ENCODE measurements at regions not wholly inside any gene's neighbourhood (a gene's known extent, or its start where the extent isn't known, plus 50 kb on each side); places are given as distances from the start of the nearest gene placed in this dataset.
A peak's percentile ranks its signal among the peaks of the same experiment; 100 is the strongest.

DNA sequence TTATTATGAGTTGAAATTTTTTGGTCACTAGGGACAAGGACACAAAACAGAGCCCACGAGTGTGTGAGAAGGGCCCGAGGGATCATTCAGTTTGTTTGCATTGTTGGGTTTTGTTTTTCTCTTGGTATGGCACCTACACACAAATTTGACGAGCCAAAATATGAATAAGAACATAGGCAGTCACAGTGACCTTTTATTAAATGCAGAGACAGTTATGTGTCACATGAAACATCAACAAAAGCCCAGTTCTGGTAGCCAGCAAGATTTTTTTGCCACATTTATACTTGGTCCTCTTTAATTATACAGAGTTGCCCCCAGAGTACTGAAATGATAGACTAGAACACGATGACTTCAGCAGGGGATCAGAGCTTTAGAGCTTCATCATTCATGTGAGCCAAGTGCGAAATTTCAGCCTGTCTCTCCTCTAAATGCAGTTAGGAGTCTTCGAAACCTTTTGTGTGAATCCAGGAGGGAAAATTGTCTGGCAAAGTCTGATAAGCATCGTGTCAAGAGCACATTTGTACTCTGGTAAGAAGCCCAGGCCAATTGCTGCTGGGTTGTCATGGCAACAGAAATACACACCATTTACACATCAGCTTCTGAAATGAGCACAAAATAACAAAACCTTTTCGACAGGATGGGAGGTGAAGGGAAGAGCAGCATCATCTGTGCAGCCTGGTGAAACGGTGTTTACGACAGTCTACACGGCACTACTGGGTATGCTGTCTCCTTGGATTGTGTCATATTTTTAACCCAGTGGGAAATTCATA is 79.2 kb upstream of the RIPOR2 start:
- Histone ChIP-seq H3K27me3 (ENCODE audit: control insufficient read depth, insufficient read depth, low read length) (no peaks in the 10 kb centered on the region), H3K36me3 (ENCODE audit: control insufficient read depth, insufficient read depth, low read length) (no peaks in the 10 kb centered on the region), H3K4me1 (ENCODE audit: control insufficient read depth, insufficient read depth, low read length) (peaks cover 7% of the 10 kb centered on the region), H3K4me3 (ENCODE audit: low read depth, low read length) (no peak overlapping the region), H3K9ac (ENCODE audit: low read depth, low read length) (no peak overlapping the region), H3K9me3 (ENCODE audit: control insufficient read depth, insufficient read depth, low read length) (no peaks in the 10 kb centered on the region)

GRCh38 chr6:25016014-25016720 is 80.4 kb upstream of the RIPOR2 start:
- no peaks in the 10 kb centered on the region for H3K27me3 ChIP-seq (ENCODE audit: control insufficient read depth, insufficient read depth, low read length)
- peaks cover 7% of the 10 kb centered on the region for H3K4me1 ChIP-seq (ENCODE audit: control insufficient read depth, insufficient read depth, low read length)
- no peak overlapping the region for H3K9ac ChIP-seq (ENCODE audit: low read depth, low read length)

GRCh38 chr6:25017486-25017885 is 81.7 kb upstream of the RIPOR2 start:
- no peaks in the 10 kb centered on the region for H3K36me3 ChIP-seq (ENCODE audit: control insufficient read depth, insufficient read depth, low read length)
- H3K4me1 ChIP-seq (ENCODE audit: control insufficient read depth, insufficient read depth, low read length): peaks cover 7% of the 10 kb centered on the region
- H3K27me3 ChIP-seq (ENCODE audit: control insufficient read depth, insufficient read depth, low read length): no peaks in the 10 kb centered on the region
- no peak overlapping the region for H3K4me3 ChIP-seq (ENCODE audit: low read depth, low read length)
- no peaks in the 10 kb centered on the region for H3K9me3 ChIP-seq (ENCODE audit: control insufficient read depth, insufficient read depth, low read length)
- H3K9ac ChIP-seq (ENCODE audit: low read depth, low read length): peak overlapping the region; percentile 17

More at GRCh38 chr6:25016014-25016720, 80.4 kb upstream of the RIPOR2 start:
- Histone ChIP-seq H3K4me3 (ENCODE audit: low read depth, low read length) (no peak overlapping the region), H3K9me3 (ENCODE audit: control insufficient read depth, insufficient read depth, low read length) (no peaks in the 10 kb centered on the region), H3K36me3 (ENCODE audit: control insufficient read depth, insufficient read depth, low read length) (no peaks in the 10 kb centered on the region)

DNA sequence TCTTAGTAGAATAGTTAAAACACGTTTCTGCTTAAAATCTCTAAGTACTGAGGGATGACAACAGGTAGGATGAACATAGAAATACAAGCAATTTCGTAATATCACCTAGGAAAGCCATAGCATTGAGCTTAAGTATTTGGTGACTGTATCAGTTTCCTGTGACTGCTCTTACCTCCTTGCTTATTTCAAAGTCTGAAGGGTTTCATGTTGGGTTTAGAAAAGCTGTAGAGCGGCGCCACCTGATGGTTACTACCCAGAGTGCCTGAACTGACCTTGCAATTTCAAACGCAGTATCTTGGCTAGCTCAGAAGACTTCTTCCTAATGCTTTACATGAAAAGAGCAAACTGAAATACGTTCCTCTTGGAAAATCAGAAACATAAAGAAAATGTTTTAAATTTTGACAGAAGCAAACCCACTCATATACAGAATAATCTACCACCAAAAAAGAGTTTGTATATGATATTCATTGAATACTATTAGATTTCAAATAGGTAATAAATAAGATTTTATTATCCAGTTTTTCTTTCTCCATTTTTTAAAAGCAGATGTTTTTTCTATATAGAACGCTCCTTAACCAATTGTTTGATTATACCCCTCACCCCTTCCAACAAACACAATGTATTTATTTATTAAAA is 82.3 kb upstream of the RIPOR2 start:
- Histone ChIP-seq H3K4me1 (ENCODE audit: control insufficient read depth, insufficient read depth, low read length) (peaks cover 7% of the 10 kb centered on the region), H3K9ac (ENCODE audit: low read depth, low read length) (peak overlapping the region; percentile 17)

DNA sequence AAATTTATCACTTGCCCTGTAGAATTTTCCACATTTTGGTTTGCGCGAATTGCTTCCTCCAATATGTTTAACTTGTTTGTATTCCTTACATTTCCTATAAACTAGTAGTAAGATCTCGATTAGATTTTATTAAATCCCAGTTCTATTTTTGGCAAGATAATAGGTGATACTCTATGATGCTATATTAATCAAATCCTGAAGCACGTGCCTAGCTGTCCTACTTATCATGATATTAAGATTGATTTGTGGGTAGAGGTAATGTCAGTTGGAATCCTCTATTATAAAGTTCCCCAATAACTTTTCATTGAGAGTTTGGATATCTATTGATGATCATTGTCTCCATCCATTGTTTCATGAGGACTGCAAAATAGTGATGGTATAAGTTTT is 82.8 kb upstream of the RIPOR2 start:
- Histone ChIP-seq H3K9ac (ENCODE audit: low read depth, low read length) (no peak overlapping the region), H3K4me3 (ENCODE audit: low read depth, low read length) (no peak overlapping the region)

More for the DNA sequence above, 82.3 kb upstream of the RIPOR2 start:
- Histone ChIP-seq H3K36me3 (ENCODE audit: control insufficient read depth, insufficient read depth, low read length) (no peaks in the 10 kb centered on the region), H3K4me3 (ENCODE audit: low read depth, low read length) (no peak overlapping the region), H3K27me3 (ENCODE audit: control insufficient read depth, insufficient read depth, low read length) (no peaks in the 10 kb centered on the region), H3K9me3 (ENCODE audit: control insufficient read depth, insufficient read depth, low read length) (no peaks in the 10 kb centered on the region)

GRCh38 chr6:25022140-25022553 is 86.4 kb upstream of the RIPOR2 start:
- Histone ChIP-seq H3K36me3 (ENCODE audit: control insufficient read depth, insufficient read depth, low read length) (no peaks in the 10 kb centered on the region), H3K4me3 (ENCODE audit: low read depth, low read length) (no peak overlapping the region), H3K4me1 (ENCODE audit: control insufficient read depth, insufficient read depth, low read length) (peaks cover 6% of the 10 kb centered on the region), H3K9ac (ENCODE audit: low read depth, low read length) (no peak overlapping the region), H3K27me3 (ENCODE audit: control insufficient read depth, insufficient read depth, low read length) (no peaks in the 10 kb centered on the region), H3K9me3 (ENCODE audit: control insufficient read depth, insufficient read depth, low read length) (no peaks in the 10 kb centered on the region)

More for the DNA sequence above, 82.8 kb upstream of the RIPOR2 start:
- Histone ChIP-seq H3K4me1 (ENCODE audit: control insufficient read depth, insufficient read depth, low read length) (peaks cover 7% of the 10 kb centered on the region), H3K9me3 (ENCODE audit: control insufficient read depth, insufficient read depth, low read length) (no peaks in the 10 kb centered on the region), H3K27me3 (ENCODE audit: control insufficient read depth, insufficient read depth, low read length) (no peaks in the 10 kb centered on the region), H3K36me3 (ENCODE audit: control insufficient read depth, insufficient read depth, low read length) (no peaks in the 10 kb centered on the region)

GRCh38 chr6:25023781-25024180 is 88.0 kb upstream of the RIPOR2 start:
- Histone ChIP-seq H3K9ac (ENCODE audit: low read depth, low read length) (no peak overlapping the region), H3K4me3 (ENCODE audit: low read depth, low read length) (no peak overlapping the region)

GRCh38 chr6:25024821-25025220 is 89.1 kb upstream of the RIPOR2 start:
- Histone ChIP-seq H3K4me1 (ENCODE audit: control insufficient read depth, insufficient read depth, low read length) (no peaks in the 10 kb centered on the region), H3K4me3 (ENCODE audit: low read depth, low read length) (no peak overlapping the region), H3K36me3 (ENCODE audit: control insufficient read depth, insufficient read depth, low read length) (no peaks in the 10 kb centered on the region), H3K27me3 (ENCODE audit: control insufficient read depth, insufficient read depth, low read length) (no peaks in the 10 kb centered on the region), H3K9ac (ENCODE audit: low read depth, low read length) (no peak overlapping the region), H3K9me3 (ENCODE audit: control insufficient read depth, insufficient read depth, low read length) (no peaks in the 10 kb centered on the region)

More at GRCh38 chr6:25023781-25024180, 88.0 kb upstream of the RIPOR2 start:
- no peaks in the 10 kb centered on the region for H3K4me1 ChIP-seq (ENCODE audit: control insufficient read depth, insufficient read depth, low read length)
- H3K36me3 ChIP-seq (ENCODE audit: control insufficient read depth, insufficient read depth, low read length): no peaks in the 10 kb centered on the region
- H3K27me3 ChIP-seq (ENCODE audit: control insufficient read depth, insufficient read depth, low read length): no peaks in the 10 kb centered on the region
- H3K9me3 ChIP-seq (ENCODE audit: control insufficient read depth, insufficient read depth, low read length): no peaks in the 10 kb centered on the region

DNA sequence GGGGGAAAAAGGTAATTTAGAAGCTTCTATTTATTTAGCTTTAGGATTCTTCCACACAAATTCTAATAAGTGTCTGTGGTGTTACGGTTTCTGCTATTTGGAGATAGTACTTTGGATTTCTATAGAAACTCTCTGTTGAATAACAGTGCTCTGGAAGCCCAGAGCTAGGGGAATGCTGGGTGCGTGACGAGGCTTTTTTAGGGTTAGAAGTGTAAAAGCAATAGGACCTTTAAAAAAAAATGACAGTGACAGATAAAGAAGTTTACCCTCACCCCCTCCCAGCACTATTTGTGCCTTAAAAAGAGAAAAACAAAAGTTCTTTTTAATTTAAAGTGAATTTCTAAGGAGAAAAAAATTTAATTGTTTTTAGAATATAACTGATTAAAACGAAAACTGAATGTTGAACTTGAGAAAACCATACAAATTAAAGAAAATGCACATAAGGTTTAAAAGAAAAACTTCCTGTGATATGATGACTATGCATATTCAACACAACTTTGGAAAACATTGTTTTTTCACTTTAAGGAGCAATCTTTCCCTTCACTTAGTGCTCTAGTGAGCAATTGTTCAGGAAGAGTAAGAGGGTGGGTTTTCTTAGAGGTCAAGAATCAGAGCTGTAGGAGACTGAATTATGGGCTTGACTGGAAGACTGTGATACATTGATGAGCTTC is 89.6 kb upstream of the RIPOR2 start:
- Histone ChIP-seq H3K9me3 (ENCODE audit: control insufficient read depth, insufficient read depth, low read length) (no peaks in the 10 kb centered on the region), H3K36me3 (ENCODE audit: control insufficient read depth, insufficient read depth, low read length) (no peaks in the 10 kb centered on the region), H3K4me3 (ENCODE audit: low read depth, low read length) (no peak overlapping the region), H3K4me1 (ENCODE audit: control insufficient read depth, insufficient read depth, low read length) (no peaks in the 10 kb centered on the region), H3K27me3 (ENCODE audit: control insufficient read depth, insufficient read depth, low read length) (no peaks in the 10 kb centered on the region), H3K9ac (ENCODE audit: low read depth, low read length) (no peak overlapping the region)

- Histone ChIP-seq H3K4me3 (ENCODE audit: low read depth, low read length) (no peak overlapping the region), H3K9me3 (ENCODE audit: control insufficient read depth, insufficient read depth, low read length) (no peaks in the 10 kb centered on the region), H3K9ac (ENCODE audit: low read depth, low read length) (no peak overlapping the region), H3K36me3 (ENCODE audit: control insufficient read depth, insufficient read depth, low read length) (no peaks in the 10 kb centered on the region), H3K4me1 (ENCODE audit: control insufficient read depth, insufficient read depth, low read length) (no peaks in the 10 kb centered on the region), H3K27me3 (ENCODE audit: control insufficient read depth, insufficient read depth, low read length) (no peaks in the 10 kb centered on the region)
Observed at GRCh38 chr6:25025919-25026301, 90.2 kb upstream of the RIPOR2 start.

GRCh38 chr6:25026723-25027122 is 91.0 kb upstream of the RIPOR2 start:
- Histone ChIP-seq H3K9me3 (ENCODE audit: control insufficient read depth, insufficient read depth, low read length) (no peaks in the 10 kb centered on the region), H3K4me1 (ENCODE audit: control insufficient read depth, insufficient read depth, low read length) (no peaks in the 10 kb centered on the region), H3K36me3 (ENCODE audit: control insufficient read depth, insufficient read depth, low read length) (no peaks in the 10 kb centered on the region), H3K9ac (ENCODE audit: low read depth, low read length) (no peak overlapping the region), H3K4me3 (ENCODE audit: low read depth, low read length) (no peak overlapping the region), H3K27me3 (ENCODE audit: control insufficient read depth, insufficient read depth, low read length) (no peaks in the 10 kb centered on the region)
